BE2C (cell line): ENCODE measurements at regions not wholly inside any gene's neighbourhood (a gene's known extent, or its start where the extent isn't known, plus 50 kb on each side); places are given as distances from the start of the nearest gene placed in this dataset.
"Not testable (repeated sequence)": the region's sequence is repeated elsewhere in the genome, so short reads cannot be mapped to it uniquely, and the experiment has no call there.

Source experiments
- DNase-seq: peaks from one replicate; pipeline ENCODE4 v3.0.0-alpha.2; 2020
- H3K27me3 ChIP-seq: fragments of 250-450 bp; sonication (Bioruptor Pico); 2 replicates; pipeline ENCODE4 v1.5.1; 2020; ENCODE audit warnings: mild to moderate bottlenecking
- H3K36me3 ChIP-seq: fragments of 250-450 bp; sonication (Bioruptor Pico); 2 replicates; pipeline ENCODE4 v1.5.1; 2020; ENCODE audit warnings: mild to moderate bottlenecking
- H3K4me1 ChIP-seq: fragments of 250-450 bp; sonication (Bioruptor Pico); 2 replicates; pipeline ENCODE4 v1.5.1; 2020
- H3K4me3 ChIP-seq: 2 replicates; pipeline ENCODE4 v1.5.1; 2011; ENCODE audit warnings: low read depth, low read length
- H3K9me3 ChIP-seq: fragments of 250-450 bp; sonication (Bioruptor Pico); 2 replicates; pipeline ENCODE4 v1.5.1; 2020
- TF ChIP-seq, protein P1 (sequence below): IDR thresholded peaks from 2 replicates; pipeline ENCODE4 v1.5.1; 2012; ENCODE audit warnings: mild to moderate bottlenecking, low read depth, low read length

GRCh38 chr20:55090286-55090685, 614.9 kb downstream of the DOK5 start:
- TF ChIP-seq, protein P1, sequence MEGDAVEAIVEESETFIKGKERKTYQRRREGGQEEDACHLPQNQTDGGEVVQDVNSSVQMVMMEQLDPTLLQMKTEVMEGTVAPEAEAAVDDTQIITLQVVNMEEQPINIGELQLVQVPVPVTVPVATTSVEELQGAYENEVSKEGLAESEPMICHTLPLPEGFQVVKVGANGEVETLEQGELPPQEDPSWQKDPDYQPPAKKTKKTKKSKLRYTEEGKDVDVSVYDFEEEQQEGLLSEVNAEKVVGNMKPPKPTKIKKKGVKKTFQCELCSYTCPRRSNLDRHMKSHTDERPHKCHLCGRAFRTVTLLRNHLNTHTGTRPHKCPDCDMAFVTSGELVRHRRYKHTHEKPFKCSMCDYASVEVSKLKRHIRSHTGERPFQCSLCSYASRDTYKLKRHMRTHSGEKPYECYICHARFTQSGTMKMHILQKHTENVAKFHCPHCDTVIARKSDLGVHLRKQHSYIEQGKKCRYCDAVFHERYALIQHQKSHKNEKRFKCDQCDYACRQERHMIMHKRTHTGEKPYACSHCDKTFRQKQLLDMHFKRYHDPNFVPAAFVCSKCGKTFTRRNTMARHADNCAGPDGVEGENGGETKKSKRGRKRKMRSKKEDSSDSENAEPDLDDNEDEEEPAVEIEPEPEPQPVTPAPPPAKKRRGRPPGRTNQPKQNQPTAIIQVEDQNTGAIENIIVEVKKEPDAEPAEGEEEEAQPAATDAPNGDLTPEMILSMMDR: no peak
- no peaks in the 10 kb centered on the region for H3K9me3 ChIP-seq
- H3K4me3 ChIP-seq: no peak overlapping the region
- no peaks in the 10 kb centered on the region for H3K36me3 ChIP-seq
- no peak for DNase-seq
- no peaks in the 10 kb centered on the region for H3K4me1 ChIP-seq
- no peaks in the 10 kb centered on the region for H3K27me3 ChIP-seq

DNA sequence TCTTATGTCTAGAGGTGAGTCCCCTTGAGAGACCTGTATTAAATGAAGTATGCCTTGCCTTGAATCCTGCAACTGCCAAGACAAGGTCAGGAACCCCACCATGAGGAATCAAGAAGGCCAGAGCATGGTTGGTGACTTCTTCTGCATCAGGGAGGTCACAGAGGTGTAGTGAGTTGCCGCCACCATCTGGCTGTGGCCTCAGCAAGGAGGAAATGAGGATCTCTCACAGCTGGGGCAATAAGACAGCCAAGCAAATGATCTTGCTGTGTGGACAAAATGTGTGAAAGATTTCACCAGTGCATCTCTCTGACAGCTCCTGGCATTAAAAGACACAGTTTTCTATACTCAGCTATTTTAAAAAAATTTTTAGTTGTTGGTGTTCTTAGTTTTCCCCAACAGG, 611.0 kb downstream of the DOK5 start:
- Histone ChIP-seq H3K9me3 (no peaks in the 10 kb centered on the region), H3K4me1 (no peaks in the 10 kb centered on the region), H3K36me3 (no peaks in the 10 kb centered on the region), H3K27me3 (no peaks in the 10 kb centered on the region), H3K4me3 (no peak overlapping the region)
- DNase-seq: no peak
- TF ChIP-seq, protein P1: no peak

DNA sequence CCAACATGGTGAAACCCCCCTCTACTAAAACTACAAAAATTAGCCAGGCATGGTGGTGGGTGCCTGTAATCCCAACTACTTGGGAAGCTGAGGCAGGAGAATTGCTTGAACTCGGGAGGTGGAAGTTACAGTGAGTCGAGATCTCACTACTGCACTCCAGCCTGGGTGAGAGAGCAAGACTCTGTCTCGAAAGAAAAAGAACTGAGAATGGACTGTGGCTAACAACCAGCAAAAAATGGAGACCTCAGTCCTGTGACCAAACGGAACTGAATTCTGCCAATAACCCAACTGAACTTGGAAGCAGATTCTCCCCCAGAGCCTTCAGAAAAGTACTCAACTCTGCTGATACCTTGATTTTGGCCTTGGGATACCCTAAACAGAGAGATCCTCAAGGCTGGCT, 604.5 kb downstream of the DOK5 start:
- H3K27me3 ChIP-seq: no peaks in the 10 kb centered on the region
- H3K4me3 ChIP-seq: no peak overlapping the region
- no peaks in the 10 kb centered on the region for H3K9me3 ChIP-seq
- no peak for DNase-seq
- TF ChIP-seq, protein P1: no peak
- H3K36me3 ChIP-seq: no peaks in the 10 kb centered on the region
- no peaks in the 10 kb centered on the region for H3K4me1 ChIP-seq

GRCh38 chr20:55074266-55074840, 599.0 kb downstream of the DOK5 start:
- not testable (repeated sequence) for H3K4me1 ChIP-seq, DNase-seq, H3K4me3 ChIP-seq, H3K36me3 ChIP-seq, H3K27me3 ChIP-seq, H3K9me3 ChIP-seq

- H3K27me3 ChIP-seq: no peaks in the 10 kb centered on the region
- H3K4me1 ChIP-seq: no peaks in the 10 kb centered on the region
- no peak for DNase-seq
- H3K36me3 ChIP-seq: no peaks in the 10 kb centered on the region
- H3K4me3 ChIP-seq: no peak overlapping the region
- no peaks in the 10 kb centered on the region for H3K9me3 ChIP-seq
- TF ChIP-seq, protein P1: no peak
Measured at GRCh38 chr20:55070001-55070400, 594.6 kb downstream of the DOK5 start.

- H3K9me3 ChIP-seq: no peaks in the 10 kb centered on the region
- H3K4me1 ChIP-seq: no peaks in the 10 kb centered on the region
- no peak overlapping the region for H3K4me3 ChIP-seq
- TF ChIP-seq, protein P1: no peak
- DNase-seq: no peak
- H3K27me3 ChIP-seq: no peaks in the 10 kb centered on the region
- H3K36me3 ChIP-seq: no peaks in the 10 kb centered on the region
Measured at GRCh38 chr20:55067158-55067825, 591.9 kb downstream of the DOK5 start.
